Parathyroid adenoma (tissue), 2 donors: ENCODE measurements at regions not wholly inside any gene's neighbourhood (a gene's known extent, or its start where the extent isn't known, plus 50 kb on each side); places are given as distances from the start of the nearest gene placed in this dataset.

Experiments
- H2AFZ ChIP-seq: fragments of 300-600 bp; sonication (generic); one replicate; pipeline ENCODE4 v1.7.0; 2017; ENCODE audit warnings: antibody characterized with exemption, mild to moderate bottlenecking
- H3K27ac ChIP-seq: fragments of 300-600 bp; sonication (generic); one replicate; pipeline ENCODE4 v1.7.0; 2017
- H3K27me3 ChIP-seq: fragments of 300-600 bp; sonication (generic); one replicate; pipeline ENCODE4 v1.7.0; 2017; ENCODE audit warnings: low read length; ENCODE audit not compliant: control insufficient read depth, insufficient read depth
- H3K36me3 ChIP-seq: fragments of 300-600 bp; sonication (generic); one replicate; pipeline ENCODE4 v1.7.0; 2017; ENCODE audit warnings: low read length; ENCODE audit not compliant: control insufficient read depth, insufficient read depth
- H3K4me1 ChIP-seq: fragments of 300-600 bp; sonication (generic); one replicate; pipeline ENCODE4 v1.7.0; 2017; ENCODE audit warnings: control low read depth
- H3K4me2 ChIP-seq: fragments of 300-600 bp; sonication (generic); one replicate; pipeline ENCODE4 v1.7.0; 2017; ENCODE audit warnings: low read length
- H3K4me3 ChIP-seq: fragments of 300-600 bp; sonication (generic); one replicate; pipeline ENCODE4 v1.7.0; 2017; ENCODE audit warnings: low read depth, low read length
- H3K79me2 ChIP-seq: fragments of 300-600 bp; sonication (generic); one replicate; pipeline ENCODE4 v1.7.0; 2017; ENCODE audit warnings: control low read depth
- H3K9ac ChIP-seq: fragments of 300-600 bp; sonication (generic); one replicate; pipeline ENCODE4 v1.7.0; 2017; ENCODE audit warnings: mild to moderate bottlenecking
- H3K9me3 ChIP-seq: fragments of 300-600 bp; sonication (generic); one replicate; pipeline ENCODE4 v1.7.0; 2017; ENCODE audit warnings: low read length; ENCODE audit not compliant: control insufficient read depth
- TF ChIP-seq, protein P1 (sequence below): fragments of 300-600 bp; sonication (generic); IDR thresholded peaks from one replicate; pipeline ENCODE4 v1.7.0; 2017; ENCODE audit warnings: antibody characterized with exemption, mild to moderate bottlenecking
- donor health status: primary hyperparathyroidism.

DNA sequence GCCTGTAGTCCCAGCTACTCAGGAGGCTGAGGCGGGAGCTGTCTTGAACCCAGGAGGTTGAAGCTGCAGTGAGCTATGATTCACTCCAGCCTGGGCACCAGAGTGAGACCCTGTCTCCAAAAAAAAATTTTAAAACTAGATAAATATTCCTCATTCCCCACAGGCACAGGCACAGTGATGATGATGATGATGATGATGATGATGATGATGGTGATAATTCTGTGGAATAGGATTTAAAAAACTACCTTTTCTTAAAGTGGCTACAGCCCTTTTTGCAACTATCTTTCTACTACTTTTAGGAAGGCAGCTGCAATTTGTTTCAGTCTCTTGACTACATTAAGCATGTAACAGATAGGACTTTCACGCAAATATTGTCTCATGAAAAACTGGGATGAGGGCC lies 76.6 kb upstream of the SCAF8 start:
- no peaks in the 10 kb centered on the region for H3K36me3 ChIP-seq
- H2AFZ ChIP-seq: no peak overlapping the region
- TF ChIP-seq, protein P1, sequence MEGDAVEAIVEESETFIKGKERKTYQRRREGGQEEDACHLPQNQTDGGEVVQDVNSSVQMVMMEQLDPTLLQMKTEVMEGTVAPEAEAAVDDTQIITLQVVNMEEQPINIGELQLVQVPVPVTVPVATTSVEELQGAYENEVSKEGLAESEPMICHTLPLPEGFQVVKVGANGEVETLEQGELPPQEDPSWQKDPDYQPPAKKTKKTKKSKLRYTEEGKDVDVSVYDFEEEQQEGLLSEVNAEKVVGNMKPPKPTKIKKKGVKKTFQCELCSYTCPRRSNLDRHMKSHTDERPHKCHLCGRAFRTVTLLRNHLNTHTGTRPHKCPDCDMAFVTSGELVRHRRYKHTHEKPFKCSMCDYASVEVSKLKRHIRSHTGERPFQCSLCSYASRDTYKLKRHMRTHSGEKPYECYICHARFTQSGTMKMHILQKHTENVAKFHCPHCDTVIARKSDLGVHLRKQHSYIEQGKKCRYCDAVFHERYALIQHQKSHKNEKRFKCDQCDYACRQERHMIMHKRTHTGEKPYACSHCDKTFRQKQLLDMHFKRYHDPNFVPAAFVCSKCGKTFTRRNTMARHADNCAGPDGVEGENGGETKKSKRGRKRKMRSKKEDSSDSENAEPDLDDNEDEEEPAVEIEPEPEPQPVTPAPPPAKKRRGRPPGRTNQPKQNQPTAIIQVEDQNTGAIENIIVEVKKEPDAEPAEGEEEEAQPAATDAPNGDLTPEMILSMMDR: no peak
- no peak overlapping the region for H3K9ac ChIP-seq
- H3K27me3 ChIP-seq: no peaks in the 10 kb centered on the region
- no peak overlapping the region for H3K4me2 ChIP-seq
- H3K79me2 ChIP-seq: no peaks in the 10 kb centered on the region
- no peak overlapping the region for H3K27ac ChIP-seq
- no peaks in the 10 kb centered on the region for H3K9me3 ChIP-seq
- H3K4me1 ChIP-seq: no peaks in the 10 kb centered on the region
- H3K4me3 ChIP-seq: no peak overlapping the region

DNA sequence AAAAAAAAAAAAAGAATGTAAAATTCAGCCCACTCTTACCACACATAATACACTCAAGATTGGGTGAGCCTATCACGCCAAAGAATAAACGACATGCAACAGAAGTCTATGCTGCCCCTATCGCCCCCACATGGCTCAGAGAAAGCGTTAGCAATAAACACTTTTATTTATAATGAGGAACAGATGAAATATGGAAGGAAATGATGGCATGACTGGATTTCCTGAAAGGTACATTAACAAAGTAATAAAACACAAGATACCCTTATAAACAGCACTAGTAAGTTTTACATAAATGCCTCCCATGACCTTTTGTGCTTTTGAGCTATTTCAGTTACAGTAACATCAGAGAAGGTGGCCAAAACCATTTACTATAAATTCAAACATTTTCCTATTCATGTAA lies 71.4 kb upstream of the SCAF8 start:
- H3K79me2 ChIP-seq: no peaks in the 10 kb centered on the region
- H2AFZ ChIP-seq: no peak overlapping the region
- no peaks in the 10 kb centered on the region for H3K9me3 ChIP-seq
- H3K27ac ChIP-seq: no peak overlapping the region
- TF ChIP-seq, protein P1: no peak
- no peaks in the 10 kb centered on the region for H3K36me3 ChIP-seq
- H3K9ac ChIP-seq: no peak overlapping the region
- no peak overlapping the region for H3K4me3 ChIP-seq
- H3K4me2 ChIP-seq: no peak overlapping the region
- no peaks in the 10 kb centered on the region for H3K4me1 ChIP-seq
- no peaks in the 10 kb centered on the region for H3K27me3 ChIP-seq

DNA sequence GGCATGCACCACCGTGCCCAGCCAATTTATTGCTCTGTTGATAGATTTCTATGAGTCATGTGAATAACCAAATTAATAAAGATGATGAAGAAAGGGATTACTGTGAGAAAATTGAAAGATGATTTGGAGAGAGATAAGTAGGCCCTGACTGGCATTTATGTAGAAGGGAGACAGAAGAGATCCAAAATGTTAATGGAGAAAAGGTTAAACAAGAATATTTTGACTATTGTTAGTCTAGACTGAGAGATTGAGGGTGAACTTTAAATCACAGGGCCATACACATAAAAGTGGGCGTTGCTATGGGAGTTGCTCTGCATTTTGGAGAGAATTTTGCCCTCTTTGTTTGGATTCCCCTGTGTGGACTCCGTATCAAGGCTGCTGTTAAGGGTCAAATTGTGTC lies 68.9 kb upstream of the SCAF8 start:
- no peak overlapping the region for H2AFZ ChIP-seq
- H3K4me3 ChIP-seq: no peak overlapping the region
- TF ChIP-seq, protein P1: no peak
- H3K9me3 ChIP-seq: no peaks in the 10 kb centered on the region
- no peaks in the 10 kb centered on the region for H3K79me2 ChIP-seq
- H3K4me2 ChIP-seq: no peak overlapping the region
- H3K4me1 ChIP-seq: no peaks in the 10 kb centered on the region
- H3K27me3 ChIP-seq: no peaks in the 10 kb centered on the region
- no peaks in the 10 kb centered on the region for H3K36me3 ChIP-seq
- H3K27ac ChIP-seq: no peak overlapping the region
- H3K9ac ChIP-seq: no peak overlapping the region

DNA sequence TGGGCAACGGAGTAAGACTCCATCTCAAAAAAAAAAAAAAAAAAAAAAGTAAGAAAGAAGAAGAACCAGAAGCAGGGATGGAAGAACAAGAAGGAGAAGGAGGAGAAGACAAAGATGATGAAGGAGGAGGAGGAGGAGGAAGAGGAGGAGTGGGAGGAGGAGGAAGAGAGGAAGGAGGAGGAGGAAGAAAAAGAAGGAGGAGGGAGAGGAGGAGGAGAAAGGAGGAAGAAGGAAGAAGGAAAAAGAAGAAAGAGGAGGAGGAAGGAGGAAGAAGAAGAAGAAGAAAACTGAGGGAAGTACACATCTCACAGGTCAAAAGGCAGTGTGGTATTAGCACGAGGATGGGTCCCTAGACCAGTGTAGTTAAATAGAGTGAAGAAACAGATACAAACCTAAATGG lies 65.1 kb upstream of the SCAF8 start:
- Histone ChIP-seq H3K4me1 (no peaks in the 10 kb centered on the region), H3K27me3 (no peaks in the 10 kb centered on the region), H3K79me2 (no peaks in the 10 kb centered on the region), H3K4me3 (no peak overlapping the region), H3K27ac (no peak overlapping the region), H3K9me3 (no peaks in the 10 kb centered on the region), H3K9ac (no peak overlapping the region), H2AFZ (no peak overlapping the region), H3K36me3 (no peaks in the 10 kb centered on the region), H3K4me2 (no peak overlapping the region)
- TF ChIP-seq, protein P1: no peak

DNA sequence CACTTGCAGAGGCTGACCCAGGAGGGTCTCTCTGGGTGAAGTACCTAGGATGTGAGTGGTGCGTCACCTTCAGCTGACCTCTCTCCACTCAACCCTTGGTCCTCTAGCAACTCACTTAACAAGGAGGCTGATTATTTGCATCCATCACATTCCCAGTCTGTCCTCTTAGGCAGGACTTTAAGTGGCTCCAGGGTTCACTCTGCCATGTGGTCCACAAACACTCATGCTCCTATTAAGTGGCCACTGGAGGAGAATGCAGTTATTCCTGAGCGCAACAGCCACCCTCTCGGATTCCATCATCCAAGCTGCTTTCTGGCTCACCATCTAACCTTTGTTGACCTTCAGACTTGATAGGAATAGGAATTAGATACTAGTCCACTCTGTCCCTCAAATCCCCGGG lies 61.1 kb upstream of the SCAF8 start:
- Histone ChIP-seq H3K9ac (no peak overlapping the region), H3K27ac (no peak overlapping the region), H2AFZ (no peak overlapping the region), H3K4me3 (no peak overlapping the region), H3K27me3 (no peaks in the 10 kb centered on the region), H3K4me1 (no peaks in the 10 kb centered on the region), H3K9me3 (no peaks in the 10 kb centered on the region), H3K36me3 (no peaks in the 10 kb centered on the region), H3K4me2 (no peak overlapping the region), H3K79me2 (no peaks in the 10 kb centered on the region)
- TF ChIP-seq, protein P1: no peak
